ENCODE measurements at regions not wholly inside any gene's neighbourhood (a gene's known extent, or its start where the extent isn't known, plus 50 kb on each side); places are given as distances from the start of the nearest gene placed in this dataset.
A peak's percentile ranks its signal among the peaks of the same experiment; 100 is the strongest.

DNA sequence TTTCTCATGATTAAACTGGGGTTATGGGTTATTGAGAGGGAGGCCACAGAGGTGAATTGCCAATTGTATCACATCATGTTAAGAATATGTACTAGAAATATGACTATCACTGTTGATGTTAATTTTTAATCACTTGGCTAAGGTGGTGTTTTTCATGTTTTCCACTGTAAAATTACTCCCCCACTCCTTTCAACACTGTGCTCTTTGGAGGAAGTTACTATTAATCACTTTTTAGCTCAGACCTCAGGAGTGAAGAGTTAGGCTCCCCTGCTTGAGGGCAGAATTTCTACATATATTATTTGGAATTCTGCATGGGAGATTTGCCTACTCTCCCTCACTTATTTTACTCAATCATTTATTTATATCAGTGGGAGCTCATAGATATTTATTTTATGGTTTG lies 76.0 kb upstream of the OSR1 start:
- no peak for DNase-seq

GRCh38 chr2:19426941-19427340 lies 68.5 kb upstream of the OSR1 start:
- no peak for DNase-seq

- DNase-seq, result no peak
Measured at GRCh38 chr2:19426144-19426543, 67.7 kb upstream of the OSR1 start.

GRCh38 chr2:19425419-19425818 lies 67.0 kb upstream of the OSR1 start:
- peak; percentile 13 for DNase-seq

DNA sequence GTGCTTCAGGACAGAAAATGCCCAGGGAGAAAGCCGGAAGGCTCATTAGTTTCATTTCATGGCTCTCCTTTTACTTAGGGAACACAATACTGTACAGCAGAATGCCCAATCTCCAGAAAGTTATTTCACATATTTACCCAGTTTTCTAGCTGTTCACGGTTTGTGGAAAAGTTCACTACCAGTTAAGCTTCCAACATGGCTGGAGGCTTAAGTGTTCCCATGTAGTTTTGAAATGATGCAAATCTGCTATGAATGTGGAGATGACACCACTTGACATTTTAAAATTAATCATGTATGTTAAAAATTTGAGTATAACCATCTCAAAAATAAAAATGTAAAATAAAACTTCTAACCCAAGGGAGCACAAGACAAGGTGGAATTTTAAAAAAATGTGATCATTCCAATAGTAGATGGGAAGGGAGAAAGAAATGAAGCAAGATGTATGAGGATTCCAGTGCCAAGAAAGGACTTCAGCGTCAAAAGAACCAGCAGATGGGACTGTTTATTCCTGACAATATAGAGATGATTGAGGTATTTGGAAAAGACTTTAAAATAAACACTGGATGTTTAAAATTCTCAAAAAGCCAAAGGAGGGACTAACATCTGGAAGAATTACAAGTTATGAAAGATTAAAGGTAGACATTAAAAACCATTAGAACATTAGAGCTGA lies 60.9 kb upstream of the OSR1 start:
- no peak for DNase-seq

GRCh38 chr2:19416784-19417684 lies 58.6 kb upstream of the OSR1 start:
- no peak for DNase-seq

GRCh38 chr2:19416083-19416482 lies 57.7 kb upstream of the OSR1 start:
- no peak for DNase-seq

DNA sequence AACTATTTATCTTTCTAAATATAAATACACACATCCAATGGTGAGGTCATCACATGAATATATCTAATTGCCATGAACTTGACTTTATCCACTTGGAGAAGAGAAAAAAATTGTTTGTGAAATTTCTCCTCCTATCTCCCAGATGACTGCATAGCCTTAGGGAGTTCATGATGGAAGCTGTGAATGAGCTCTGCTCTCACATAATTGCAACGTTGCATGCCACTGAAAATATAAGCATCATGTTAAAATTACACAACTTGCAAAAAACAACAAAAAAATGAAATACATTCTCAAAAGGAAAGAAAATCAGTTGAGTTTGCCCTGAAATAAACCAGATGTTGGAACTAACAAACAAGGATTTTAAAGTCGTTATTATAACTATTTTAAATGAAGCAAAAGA lies 50.6 kb upstream of the OSR1 start:
- peak; percentile 75 for DNase-seq

- peak; percentile 53 for DNase-seq
Measured at GRCh38 chr2:19408592-19408991, 50.2 kb upstream of the OSR1 start.
